ENCODE measurements at regions not wholly inside any gene's neighbourhood (a gene's known extent, or its start where the extent isn't known, plus 50 kb on each side); places are given as distances from the start of the nearest gene placed in this dataset.

- Histone ChIP-seq H3K27ac (ENCODE audit: insufficient read length, low read depth, low read length) (no peak overlapping the region), H4K91ac (ENCODE audit: insufficient read length, low read depth, low read length) (no peak overlapping the region), H3K4me2 (ENCODE audit: insufficient read depth, insufficient read length, low read length) (no peak overlapping the region), H2BK120ac (ENCODE audit: low read depth, low read length, poor library complexity, severe bottlenecking) (no peak overlapping the region), H2BK12ac (ENCODE audit: insufficient read length, low read depth, low read length) (no peak overlapping the region), H3K23me2 (ENCODE audit: insufficient read length, low read depth, low read length, poor library complexity, severe bottlenecking) (no peaks in the 10 kb centered on the region), H3K9ac (ENCODE audit: extremely low read depth, insufficient read length, low read length) (no peak overlapping the region), H2AK5ac (ENCODE audit: insufficient read length, low read length) (no peak overlapping the region), H4K5ac (ENCODE audit: insufficient read length, low read depth, low read length) (no peak overlapping the region), H3K79me2 (ENCODE audit: insufficient read depth, low read length) (no peaks in the 10 kb centered on the region), H2AFZ (ENCODE audit: low read length) (no peak overlapping the region), H2BK20ac (ENCODE audit: low read depth, low read length, poor library complexity, severe bottlenecking) (no peak overlapping the region), H4K8ac (replicated peaks; ENCODE audit: insufficient read length, low read depth, low read length) (no peak overlapping the region), H3K4ac (ENCODE audit: low read depth, low read length) (no peak overlapping the region), H2BK15ac (ENCODE audit: low read depth, low read length) (no peak overlapping the region), H3T11ph (ENCODE audit: low read length) (no peak overlapping the region), H3K23ac (ENCODE audit: insufficient read length, low read depth, low read length) (no peak overlapping the region), H3K79me1 (ENCODE audit: insufficient read depth, low read depth, low read length, poor library complexity, severe bottlenecking) (no peaks in the 10 kb centered on the region), H3K14ac (ENCODE audit: insufficient read depth, low read length) (no peak overlapping the region), H4K20me1 (ENCODE audit: control insufficient read depth, insufficient read depth, insufficient read length) (no peaks in the 10 kb centered on the region), H3K27me3 (ENCODE audit: insufficient read depth, low read length) (no peaks in the 10 kb centered on the region), H3K9me3 (ENCODE audit: control insufficient read depth, low read depth, low read length) (no peaks in the 10 kb centered on the region), H3K56ac (ENCODE audit: insufficient read length, low read depth, low read length) (no peak overlapping the region), H3K18ac (ENCODE audit: insufficient read length, low read depth, low read length) (no peak overlapping the region), H3K4me1 (ENCODE audit: insufficient read depth, low read length) (no peaks in the 10 kb centered on the region), H2BK5ac (ENCODE audit: insufficient read length, low read length) (no peak overlapping the region)
- Mint-ChIP-seq H3K27me3 (ENCODE audit: low read depth) (no peaks in the 10 kb centered on the region), H3K4me3 (no peak overlapping the region), H3K9me3 (no peaks in the 10 kb centered on the region), H3K27ac (no peak overlapping the region), H3K36me3 (ENCODE audit: insufficient read depth in 1 of 3, low read depth in 3 of 3) (no peaks in the 10 kb centered on the region), H3K4me1 (no peaks in the 10 kb centered on the region)
- DNase-seq = no peak
- no peak for TF ChIP-seq CTCF (conservative IDR thresholded peaks at IDR 0.05)
- no CpG with 5 or more reads among the region's 4 CpGs for WGBS (ENCODE audit: extremely low coverage, insufficient read length, low lambda C conversion rate)
Observed at GRCh38 chr13:86601351-86601750, 802.1 kb upstream of the SLITRK6 start.

All from H9 (cell line).